ENCODE measurements at regions not wholly inside any gene's neighbourhood (a gene's known extent, or its start where the extent isn't known, plus 50 kb on each side); places are given as distances from the start of the nearest gene placed in this dataset.

DNA sequence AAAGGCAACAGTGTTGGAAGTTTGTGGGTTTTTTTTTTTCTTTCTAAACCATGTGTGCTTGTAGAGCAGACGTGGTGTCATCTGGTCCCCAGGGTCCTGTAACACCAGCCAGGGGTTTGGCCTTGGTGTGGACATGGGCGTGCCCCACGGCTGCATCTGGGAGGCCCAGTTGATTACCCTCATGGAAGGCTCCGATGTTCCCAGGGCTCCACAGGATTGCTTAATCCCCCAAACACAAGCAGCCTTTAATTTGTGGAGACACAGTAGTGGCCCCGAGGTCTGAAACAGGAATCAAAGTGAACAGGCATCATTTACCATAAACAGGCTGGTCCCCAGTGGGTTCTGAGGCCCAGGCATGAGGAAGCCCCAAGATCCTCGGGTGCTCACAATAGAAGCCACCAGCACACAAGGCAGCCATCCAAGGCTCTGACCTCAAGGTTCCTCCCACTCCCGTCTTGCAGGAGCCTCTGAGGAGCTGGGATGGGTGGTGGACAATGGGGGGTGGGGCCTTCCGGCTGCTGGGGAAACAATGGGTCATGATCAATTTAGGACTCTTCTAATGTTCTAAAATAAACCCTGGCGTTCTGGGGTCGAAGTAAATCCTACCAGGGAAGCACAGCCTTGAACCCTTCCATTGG, 115.0 kb upstream of the CD82 start:
- H3K36me3 Mint-ChIP-seq, result no peaks in the 10 kb centered on the region
- no peak overlapping the region for H3K4me3 Mint-ChIP-seq
- no peaks in the 10 kb centered on the region for H3K9me3 Mint-ChIP-seq
- no peaks in the 10 kb centered on the region for H3K4me1 Mint-ChIP-seq
- DNase-seq, result no peak
- peaks cover 6% of the 10 kb centered on the region for H3K27me3 Mint-ChIP-seq
- H3K27ac Mint-ChIP-seq, result no peak overlapping the region

- Mint-ChIP-seq H3K4me1 (no peaks in the 10 kb centered on the region), H3K36me3 (no peaks in the 10 kb centered on the region), H3K4me3 (no peak overlapping the region), H3K27ac (no peak overlapping the region), H3K27me3 (peaks cover under 1% of the 10 kb centered on the region), H3K9me3 (no peaks in the 10 kb centered on the region)
- no peak for DNase-seq
Observed at GRCh38 chr11:44451706-44452105, 113.8 kb upstream of the CD82 start.

DNA sequence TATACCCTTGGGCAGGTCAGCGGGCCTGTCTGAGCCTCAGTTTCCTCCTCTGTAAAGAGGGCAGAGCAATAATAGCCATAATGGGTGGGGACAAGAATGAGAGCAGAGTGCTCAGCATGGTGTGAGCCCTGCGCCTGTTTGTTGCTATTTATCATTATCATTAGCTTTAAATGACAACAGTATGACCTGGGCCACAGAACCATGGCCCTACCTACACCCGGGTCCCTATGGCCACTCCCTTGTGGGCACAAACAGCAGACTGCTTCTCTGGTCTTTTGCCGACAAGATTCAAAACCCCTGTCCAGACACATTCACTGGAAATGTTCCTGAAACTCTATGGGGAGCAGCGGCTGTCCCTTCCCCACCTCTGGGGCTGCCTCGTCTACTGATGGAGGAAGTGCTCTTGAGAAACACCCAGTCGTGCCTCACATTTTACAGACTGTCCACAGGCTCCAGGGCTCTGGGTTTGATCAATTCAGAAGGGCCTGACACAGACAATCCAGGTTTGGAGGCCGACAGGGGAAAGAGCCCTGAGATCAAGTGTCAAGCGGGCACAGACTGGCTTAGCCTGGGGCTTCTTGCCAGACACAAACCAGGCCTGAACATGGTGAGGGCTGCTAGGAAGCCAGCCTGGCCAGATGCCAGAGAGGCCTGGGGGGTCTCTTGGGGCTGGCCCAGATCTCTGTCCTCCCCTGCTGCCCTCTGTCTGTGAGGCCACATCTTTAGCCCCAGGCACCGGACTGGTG, 112.5 kb upstream of the CD82 start:
- H3K9me3 Mint-ChIP-seq, result no peaks in the 10 kb centered on the region
- H3K27me3 Mint-ChIP-seq, result no peaks in the 10 kb centered on the region
- H3K4me3 Mint-ChIP-seq, result no peak overlapping the region
- DNase-seq, result no peak
- H3K27ac Mint-ChIP-seq, result no peak overlapping the region
- no peaks in the 10 kb centered on the region for H3K4me1 Mint-ChIP-seq
- H3K36me3 Mint-ChIP-seq, result no peaks in the 10 kb centered on the region

- H3K27me3 Mint-ChIP-seq, result no peaks in the 10 kb centered on the region
- H3K4me3 Mint-ChIP-seq, result no peak overlapping the region
- H3K36me3 Mint-ChIP-seq, result no peaks in the 10 kb centered on the region
- H3K27ac Mint-ChIP-seq, result no peak overlapping the region
- H3K4me1 Mint-ChIP-seq, result no peaks in the 10 kb centered on the region
- no peak for DNase-seq
- H3K9me3 Mint-ChIP-seq, result no peaks in the 10 kb centered on the region
Observed at GRCh38 chr11:44453871-44454270, 111.6 kb upstream of the CD82 start.

DNA sequence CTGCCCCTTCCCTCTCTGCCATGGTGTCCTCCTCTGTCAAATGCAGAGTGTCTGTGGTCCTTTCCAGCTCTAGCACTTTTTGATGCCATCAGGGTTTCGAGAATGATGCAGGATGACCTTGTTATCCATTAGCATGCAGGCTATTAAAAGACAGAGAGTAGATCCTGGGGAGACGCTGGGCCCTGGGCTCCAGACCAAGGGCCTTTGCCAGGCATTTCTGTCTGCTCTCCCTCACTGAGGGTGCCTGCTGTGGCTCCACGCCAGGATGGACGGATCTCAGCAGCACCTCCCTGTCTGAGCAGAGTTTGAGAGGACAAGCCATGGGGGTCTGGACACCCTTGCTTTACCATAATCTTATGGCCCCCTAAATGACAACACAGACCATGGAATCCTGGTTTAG, 110.8 kb upstream of the CD82 start:
- no peaks in the 10 kb centered on the region for H3K4me1 Mint-ChIP-seq
- no peaks in the 10 kb centered on the region for H3K9me3 Mint-ChIP-seq
- H3K27ac Mint-ChIP-seq, result no peak overlapping the region
- no peak overlapping the region for H3K4me3 Mint-ChIP-seq
- no peaks in the 10 kb centered on the region for H3K36me3 Mint-ChIP-seq
- DNase-seq, result no peak
- no peaks in the 10 kb centered on the region for H3K27me3 Mint-ChIP-seq

GRCh38 chr11:44456544-44457300, 108.7 kb upstream of the CD82 start:
- Mint-ChIP-seq H3K27ac (no peak overlapping the region), H3K9me3 (no peaks in the 10 kb centered on the region), H3K36me3 (no peaks in the 10 kb centered on the region), H3K27me3 (no peaks in the 10 kb centered on the region), H3K4me3 (no peak overlapping the region), H3K4me1 (no peaks in the 10 kb centered on the region)
- no peak for DNase-seq

DNA sequence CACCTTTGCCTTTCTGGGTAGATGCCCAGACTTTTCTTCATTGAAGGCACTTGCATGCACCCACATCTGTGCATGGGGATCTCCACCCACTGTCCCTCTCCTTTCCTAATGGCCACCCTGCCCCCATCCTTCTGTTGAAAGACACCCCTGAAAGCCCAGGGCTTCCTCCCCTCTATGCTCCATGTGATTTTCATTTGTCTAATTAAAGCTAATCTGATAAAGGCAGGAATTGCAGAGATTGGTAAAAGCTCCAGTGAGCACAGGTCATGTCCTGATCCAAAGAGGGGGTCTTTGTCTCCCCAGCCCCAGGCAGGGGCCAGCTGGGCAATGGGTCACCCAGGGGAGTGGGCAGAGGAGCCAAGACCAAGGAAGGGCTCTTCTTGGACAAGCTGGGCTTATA, 107.6 kb upstream of the CD82 start:
- no peaks in the 10 kb centered on the region for H3K4me1 Mint-ChIP-seq
- H3K9me3 Mint-ChIP-seq, result no peaks in the 10 kb centered on the region
- no peak overlapping the region for H3K27ac Mint-ChIP-seq
- H3K27me3 Mint-ChIP-seq, result no peaks in the 10 kb centered on the region
- DNase-seq, result no peak
- H3K36me3 Mint-ChIP-seq, result no peaks in the 10 kb centered on the region
- H3K4me3 Mint-ChIP-seq, result no peak overlapping the region

DNA sequence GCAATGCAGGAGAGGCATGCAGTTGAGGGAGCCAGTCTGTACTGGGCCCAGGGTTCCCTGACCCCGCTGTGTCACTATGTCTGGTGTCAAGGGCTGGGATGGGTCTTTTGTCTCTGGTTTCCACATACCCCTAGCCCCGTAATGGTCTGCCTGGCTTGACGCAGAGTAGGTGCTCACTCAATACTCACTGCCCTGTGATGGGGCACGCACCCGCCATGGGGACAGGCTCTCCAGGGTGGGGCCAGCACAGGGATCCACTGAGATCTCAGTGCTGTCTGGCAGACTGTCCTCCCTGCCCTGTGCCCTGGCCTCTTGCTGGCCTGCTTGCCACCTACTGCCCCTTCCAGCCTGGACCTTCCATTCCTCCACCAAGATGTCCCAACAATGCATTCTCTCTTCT, 101.7 kb upstream of the CD82 start:
- no peak overlapping the region for H3K27ac Mint-ChIP-seq
- DNase-seq, result no peak
- H3K9me3 Mint-ChIP-seq, result peaks cover 6% of the 10 kb centered on the region
- H3K36me3 Mint-ChIP-seq, result no peaks in the 10 kb centered on the region
- H3K4me1 Mint-ChIP-seq, result no peaks in the 10 kb centered on the region
- no peak overlapping the region for H3K4me3 Mint-ChIP-seq
- H3K27me3 Mint-ChIP-seq, result peaks cover 4% of the 10 kb centered on the region

DNA sequence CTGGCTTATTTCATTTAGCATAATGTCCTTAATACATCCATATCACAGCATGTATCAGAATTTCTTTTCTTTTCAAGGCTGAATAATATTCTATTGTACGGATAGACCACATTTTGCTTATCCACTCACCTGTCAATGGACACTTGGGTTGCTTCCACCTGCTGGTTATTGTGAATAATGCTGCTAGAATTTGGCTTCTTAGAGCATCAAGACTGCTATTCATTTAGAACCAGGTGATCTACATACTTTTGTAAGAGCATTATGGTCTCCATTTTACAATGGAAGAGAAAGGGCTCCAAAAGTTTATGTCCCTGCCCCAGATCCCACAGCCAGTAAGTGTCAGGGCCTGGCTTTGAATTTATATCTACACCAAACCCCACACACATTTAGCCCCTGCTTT, 100.7 kb upstream of the CD82 start:
- H3K27ac Mint-ChIP-seq, result no peak overlapping the region
- DNase-seq, result no peak
- H3K9me3 Mint-ChIP-seq, result peaks cover 6% of the 10 kb centered on the region
- no peaks in the 10 kb centered on the region for H3K4me1 Mint-ChIP-seq
- no peaks in the 10 kb centered on the region for H3K36me3 Mint-ChIP-seq
- no peak overlapping the region for H3K4me3 Mint-ChIP-seq
- H3K27me3 Mint-ChIP-seq, result peaks cover 4% of the 10 kb centered on the region

DNA sequence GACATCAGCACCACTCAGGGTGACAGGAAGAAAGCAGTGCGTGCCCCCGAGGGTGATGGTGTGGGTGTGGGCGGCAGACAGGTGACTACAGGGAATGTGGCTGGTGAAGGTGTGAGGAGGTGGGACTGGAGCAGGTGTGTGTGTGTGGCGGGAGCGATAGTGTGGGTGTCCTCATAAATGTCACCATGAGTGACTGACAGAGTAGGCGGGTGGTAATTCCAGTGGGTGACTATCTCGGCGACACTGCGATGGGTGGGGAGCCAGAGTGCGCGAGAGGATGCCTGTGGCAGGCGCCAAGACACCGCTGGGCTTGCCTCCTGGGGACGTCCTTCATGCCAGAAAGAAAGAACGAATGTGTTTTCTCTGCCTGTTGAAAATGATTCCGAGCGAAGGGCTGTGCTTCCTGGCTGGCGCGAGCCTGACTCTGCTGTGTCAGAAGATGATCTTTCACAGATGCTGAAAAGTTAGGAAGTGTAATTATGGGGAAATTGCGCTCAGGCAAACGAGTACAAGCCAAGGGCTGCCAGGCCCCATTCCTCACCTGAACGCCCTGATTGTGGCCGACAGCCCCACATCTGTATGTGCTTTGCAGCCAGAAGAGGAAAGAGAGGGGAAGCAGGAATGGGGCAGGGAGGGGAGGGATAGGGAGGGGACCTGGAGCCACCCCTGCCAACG, 98.8 kb upstream of the CD82 start:
- H3K36me3 Mint-ChIP-seq, result no peaks in the 10 kb centered on the region
- DNase-seq, result no peak
- H3K4me1 Mint-ChIP-seq, result no peaks in the 10 kb centered on the region
- peaks cover 6% of the 10 kb centered on the region for H3K9me3 Mint-ChIP-seq
- no peak overlapping the region for H3K27ac Mint-ChIP-seq
- H3K4me3 Mint-ChIP-seq, result no peak overlapping the region
- H3K27me3 Mint-ChIP-seq, result peaks cover 8% of the 10 kb centered on the region

- H3K27ac Mint-ChIP-seq, result no peak overlapping the region
- no peak overlapping the region for H3K4me3 Mint-ChIP-seq
- H3K9me3 Mint-ChIP-seq, result peaks cover 6% of the 10 kb centered on the region
- no peaks in the 10 kb centered on the region for H3K4me1 Mint-ChIP-seq
- DNase-seq, result no peak
- H3K27me3 Mint-ChIP-seq, result peaks cover 8% of the 10 kb centered on the region
- no peaks in the 10 kb centered on the region for H3K36me3 Mint-ChIP-seq
Observed at GRCh38 chr11:44467413-44467812, 98.0 kb upstream of the CD82 start.

DNA sequence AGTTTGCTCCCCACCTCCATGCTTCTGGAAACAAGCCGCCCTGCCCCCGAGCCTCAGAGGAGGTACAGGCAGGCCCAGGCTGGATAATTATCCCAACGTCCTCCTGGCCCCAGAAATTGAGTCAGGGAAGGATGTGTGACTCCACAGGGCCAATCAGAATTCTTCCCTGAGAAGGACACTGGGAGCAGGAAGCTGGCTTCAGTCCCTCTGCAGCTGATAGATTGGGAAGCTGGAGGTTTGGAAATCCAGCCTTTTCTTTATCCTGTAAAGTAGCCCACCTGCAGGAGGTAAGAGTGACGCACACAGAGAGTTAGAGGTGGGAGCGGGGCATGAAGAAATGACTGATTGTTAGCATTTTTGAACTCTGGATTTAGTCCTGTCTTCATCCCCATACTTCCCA, 97.5 kb upstream of the CD82 start:
- peaks cover 6% of the 10 kb centered on the region for H3K9me3 Mint-ChIP-seq
- no peak for DNase-seq
- H3K4me3 Mint-ChIP-seq, result no peak overlapping the region
- no peaks in the 10 kb centered on the region for H3K4me1 Mint-ChIP-seq
- H3K27ac Mint-ChIP-seq, result no peak overlapping the region
- H3K36me3 Mint-ChIP-seq, result no peaks in the 10 kb centered on the region
- H3K27me3 Mint-ChIP-seq, result peaks cover 8% of the 10 kb centered on the region

DNA sequence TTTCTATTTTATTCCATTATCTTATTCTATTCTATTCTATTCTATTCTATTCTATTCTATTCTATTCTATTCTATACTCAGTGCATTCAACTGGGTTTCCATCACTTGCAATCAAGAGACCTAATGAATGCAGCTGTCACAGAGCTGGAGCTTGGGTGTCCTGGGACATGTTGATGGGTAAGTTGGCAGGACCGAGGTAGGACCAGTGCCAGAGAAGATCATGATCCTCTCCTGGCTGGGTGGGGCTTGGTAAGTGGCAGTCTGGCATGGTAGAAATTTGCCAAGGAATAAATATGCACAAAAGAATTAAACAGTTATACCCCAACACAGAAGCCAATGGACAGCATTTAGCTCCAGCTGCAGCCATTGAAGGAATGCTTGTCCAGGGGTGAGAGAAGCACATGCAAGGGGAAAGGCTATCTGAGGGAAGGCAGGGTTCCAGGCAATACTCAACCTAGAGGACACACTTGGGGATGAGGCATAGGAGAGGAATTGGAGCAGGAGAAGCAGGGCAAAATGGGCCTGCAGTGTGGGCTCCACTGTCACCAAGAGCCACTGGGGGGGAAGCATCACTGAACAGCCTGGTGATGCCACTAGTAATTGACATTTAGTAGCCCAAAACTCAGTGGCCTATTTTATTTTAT, 97.0 kb upstream of the CD82 start:
- H3K27ac Mint-ChIP-seq, result no peak overlapping the region
- no peak for DNase-seq
- H3K27me3 Mint-ChIP-seq, result peaks cover 8% of the 10 kb centered on the region
- no peaks in the 10 kb centered on the region for H3K4me1 Mint-ChIP-seq
- no peaks in the 10 kb centered on the region for H3K36me3 Mint-ChIP-seq
- peaks cover 6% of the 10 kb centered on the region for H3K9me3 Mint-ChIP-seq
- no peak overlapping the region for H3K4me3 Mint-ChIP-seq

GRCh38 chr11:44469412-44469811, 96.1 kb upstream of the CD82 start:
- H3K36me3 Mint-ChIP-seq, result no peaks in the 10 kb centered on the region
- no peak overlapping the region for H3K27ac Mint-ChIP-seq
- H3K27me3 Mint-ChIP-seq, result peaks cover 8% of the 10 kb centered on the region
- DNase-seq, result no peak
- no peak overlapping the region for H3K4me3 Mint-ChIP-seq
- H3K9me3 Mint-ChIP-seq, result peaks cover 6% of the 10 kb centered on the region
- H3K4me1 Mint-ChIP-seq, result no peaks in the 10 kb centered on the region

DNA sequence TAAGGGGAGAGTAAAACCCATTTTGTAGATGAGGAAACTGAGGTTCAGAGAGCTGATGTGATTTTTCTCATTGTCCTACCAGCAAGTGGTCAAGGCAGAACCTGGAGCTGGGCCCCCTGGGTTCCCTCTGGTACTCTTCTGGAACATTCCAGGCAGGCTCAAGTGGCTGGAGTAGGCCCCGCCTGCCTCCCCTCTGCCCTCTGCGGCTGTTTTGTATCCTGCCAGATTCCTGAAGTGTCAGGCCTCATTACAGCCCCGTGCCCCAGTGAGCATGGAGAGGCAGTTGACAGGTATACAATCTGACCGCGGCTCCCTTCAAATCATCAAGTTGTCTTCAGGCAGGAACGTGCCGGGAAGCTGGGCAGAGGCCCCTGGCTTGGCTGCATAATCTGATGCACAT, 94.6 kb upstream of the CD82 start:
- H3K27me3 Mint-ChIP-seq, result peaks cover 12% of the 10 kb centered on the region
- no peaks in the 10 kb centered on the region for H3K36me3 Mint-ChIP-seq
- H3K27ac Mint-ChIP-seq, result no peak overlapping the region
- DNase-seq, result no peak
- H3K4me1 Mint-ChIP-seq, result no peaks in the 10 kb centered on the region
- peaks cover 4% of the 10 kb centered on the region for H3K9me3 Mint-ChIP-seq
- no peak overlapping the region for H3K4me3 Mint-ChIP-seq
